Stomach (tissue), 4 donors: ENCODE measurements at regions not wholly inside any gene's neighbourhood (a gene's known extent, or its start where the extent isn't known, plus 50 kb on each side); places are given as distances from the start of the nearest gene placed in this dataset.

ENCODE experiments used
- CTCF ChIP-seq, 7 experiments: fragments of 450-650 bp in 4 of 7; fragments of 200-600 bp in 3 of 7; sonication (generic) in 3 of 7; IDR thresholded peaks; one replicate each; pipeline ENCODE4 v1.5.1; 2016 to 2019; ENCODE audit warnings: antibody characterized with exemption in 7 of 7, control low read depth in 2 of 7, mild to moderate bottlenecking in 1 of 7
- POLR2A ChIP-seq, 4 donors: fragments of 450-650 bp; IDR thresholded peaks; one replicate each; pipeline ENCODE4 v1.6.1; 2016; ENCODE audit warnings: antibody characterized with exemption in 4 of 4, control low read depth in 2 of 4, mild to moderate bottlenecking in 1 of 4, moderate library complexity in 1 of 4

GRCh38 chr1:87418048-87418447 is 89.4 kb downstream of the LMO4 start:
- TF ChIP-seq POLR2A (IDR thresholded peaks at IDR 0.05): no peak
- no peak for TF ChIP-seq CTCF (IDR thresholded peaks at IDR 0.05)
